Mesenchymal stem cell (in vitro differentiated cells and primary cell): ENCODE measurements at regions not wholly inside any gene's neighbourhood (a gene's known extent, or its start where the extent isn't known, plus 50 kb on each side); places are given as distances from the start of the nearest gene placed in this dataset.

ENCODE experiments used
- DNase-seq: peaks from one replicate; pipeline ENCODE4 v3.0.0-alpha.2; 2013
- H2AFZ ChIP-seq: one replicate; pipeline ENCODE4 v1.6.1; 2013; ENCODE audit warnings: low read depth, mild to moderate bottlenecking, control low read depth, inconsistent platforms, low read length, moderate library complexity
- H2AK5ac ChIP-seq: 2 replicates; pipeline ENCODE4 v1.6.1; 2013; ENCODE audit warnings: low read length, moderate library complexity, mild to moderate bottlenecking, inconsistent platforms; ENCODE audit not compliant: severe bottlenecking
- H2BK120ac ChIP-seq: one replicate; pipeline ENCODE4 v1.6.1; 2013; ENCODE audit warnings: low read depth, mild to moderate bottlenecking, inconsistent platforms, low read length, moderate library complexity
- H2BK12ac ChIP-seq, 2 experiments: one replicate each; pipeline ENCODE4 v1.6.1; 2013; ENCODE audit warnings: inconsistent platforms in 2 of 2, low read length in 2 of 2, mild to moderate bottlenecking in 2 of 2, moderate library complexity in 2 of 2, control low read depth in 1 of 2
- H2BK15ac ChIP-seq: one replicate; pipeline ENCODE4 v1.6.1; 2013; ENCODE audit warnings: mild to moderate bottlenecking, low read depth, inconsistent platforms; ENCODE audit not compliant: poor library complexity, severe bottlenecking
- H2BK5ac ChIP-seq: 2 replicates; pipeline ENCODE4 v1.6.1; 2013; ENCODE audit warnings: low read depth, mild to moderate bottlenecking, low read length, control low read depth, inconsistent platforms; ENCODE audit not compliant: poor library complexity, severe bottlenecking
- H3K14ac ChIP-seq, 2 experiments: one replicate each; pipeline ENCODE4 v1.6.1; 2013; ENCODE audit warnings: inconsistent platforms in 2 of 2, low read length in 2 of 2, control low read depth in 1 of 2, mild to moderate bottlenecking in 1 of 2, moderate library complexity in 1 of 2
- H3K18ac ChIP-seq, 2 experiments: one replicate each; pipeline ENCODE4 v1.6.1; 2013; ENCODE audit warnings: inconsistent platforms in 2 of 2, low read length in 2 of 2, control low read depth in 1 of 2, low read depth in 1 of 2, mild to moderate bottlenecking in 1 of 2
- H3K23ac ChIP-seq, 2 experiments: one replicate each; pipeline ENCODE4 v1.6.1; 2013; ENCODE audit warnings: inconsistent platforms in 2 of 2, low read length in 2 of 2, mild to moderate bottlenecking in 2 of 2, moderate library complexity in 2 of 2, control low read depth in 1 of 2
- H3K27ac ChIP-seq: 2 replicates; pipeline ENCODE4 v1.5.1; 2013; ENCODE audit warnings: mild to moderate bottlenecking, moderate library complexity, low read length, control low read depth, inconsistent platforms; ENCODE audit not compliant: poor library complexity, severe bottlenecking
- H3K27me3 ChIP-seq, 2 experiments: 2 replicates each; pipeline versions ENCODE4 v1.6.1 to v1.7.0; 2013; ENCODE audit warnings: low read length in 2 of 2, mild to moderate bottlenecking in 2 of 2, moderate library complexity in 2 of 2, control low read depth in 1 of 2, inconsistent platforms in 1 of 2; ENCODE audit not compliant: control insufficient read depth in 1 of 2, insufficient read depth in 1 of 2
- H3K36me3 ChIP-seq, 2 experiments: 2 replicates each; pipeline versions ENCODE4 v1.6.1 to v1.7.0; 2013; ENCODE audit warnings: low read length in 2 of 2, control low read depth in 1 of 2, inconsistent platforms in 1 of 2, low read depth in 1 of 2, mild to moderate bottlenecking in 1 of 2; ENCODE audit not compliant: insufficient read depth in 2 of 2, control insufficient read depth in 1 of 2
- H3K4ac ChIP-seq, 2 experiments: one replicate each; pipeline ENCODE4 v1.6.1; 2013; ENCODE audit warnings: inconsistent platforms in 2 of 2, low read length in 2 of 2, mild to moderate bottlenecking in 2 of 2, moderate library complexity in 2 of 2, control low read depth in 1 of 2, low read depth in 1 of 2
- H3K4me1 ChIP-seq: 2 replicates; pipeline ENCODE4 v1.6.1; 2013; ENCODE audit warnings: low read depth, low read length, control low read depth; ENCODE audit not compliant: control insufficient read depth, insufficient read depth
- H3K4me2 ChIP-seq: 2 replicates; pipeline ENCODE4 v1.6.1; 2013; ENCODE audit warnings: low read length, mild to moderate bottlenecking, inconsistent platforms; ENCODE audit not compliant: poor library complexity, severe bottlenecking
- H3K4me3 ChIP-seq, 2 experiments: 2 replicates each; pipeline versions ENCODE4 v1.5.1 to v1.7.0; 2013; ENCODE audit warnings: low read length in 2 of 2, mild to moderate bottlenecking in 2 of 2, control low read depth in 1 of 2, low read depth in 1 of 2; ENCODE audit not compliant: insufficient read depth in 1 of 2
- H3K79me1 ChIP-seq: replicated peaks from 2 replicates; pipeline ENCODE4 v1.6.1; 2013; ENCODE audit warnings: mild to moderate bottlenecking, control low read depth, low read length, inconsistent platforms; ENCODE audit not compliant: poor library complexity, severe bottlenecking
- H3K9ac ChIP-seq: 2 replicates; pipeline ENCODE4 v1.7.0; 2013; ENCODE audit warnings: mild to moderate bottlenecking, low read length, moderate library complexity
- H3K9me3 ChIP-seq: 2 replicates; pipeline ENCODE4 v1.7.0; 2013; ENCODE audit warnings: mild to moderate bottlenecking, low read length; ENCODE audit not compliant: control insufficient read depth
- H4K8ac ChIP-seq: one replicate; pipeline ENCODE4 v1.6.1; 2013; ENCODE audit warnings: inconsistent platforms, mild to moderate bottlenecking, low read length, moderate library complexity
- H4K91ac ChIP-seq: one replicate; pipeline ENCODE4 v1.6.1; 2013; ENCODE audit warnings: mild to moderate bottlenecking, low read length, inconsistent platforms
- WGBS: methylation state at CpG from one replicate; pipeline ENCODE4 v1.1.7; 2013; ENCODE audit warnings: mixed read lengths; 5-methylcytosine and 5-hydroxymethylcytosine counted together

- Histone ChIP-seq H2BK5ac (no peak overlapping the region), H2BK120ac (no peak overlapping the region), H3K27ac (no peak overlapping the region), H3K9ac (no peak overlapping the region), H4K91ac (no peak overlapping the region), H4K8ac (no peak overlapping the region), H3K27me3 (no peaks in the 10 kb centered on the region), H2AK5ac (no peak overlapping the region), H3K23ac (no peak overlapping the region), H3K4me1 (no peaks in the 10 kb centered on the region), H3K4ac (no peak overlapping the region), H3K4me2 (no peak overlapping the region), H2AFZ (no peak overlapping the region), H3K18ac (no peak overlapping the region), H2BK15ac (no peak overlapping the region), H3K36me3 (no peaks in the 10 kb centered on the region), H3K4me3 (no peak overlapping the region), H3K9me3 (no peaks in the 10 kb centered on the region), H2BK12ac (no peak overlapping the region), H3K14ac (no peak overlapping the region), H3K79me1 (no peaks in the 10 kb centered on the region)
- 97% methylated on average over 9 of the region's 15 CpGs for WGBS
- no peak for DNase-seq
These were observed 917.8 kb upstream of the PCDH20 start for GRCh38 chr13:62333466-62333865.

- Histone ChIP-seq H3K14ac (no peak overlapping the region), H3K27ac (no peak overlapping the region), H2BK15ac (no peak overlapping the region), H4K91ac (no peak overlapping the region), H3K4me3 (no peak overlapping the region), H3K79me1 (no peaks in the 10 kb centered on the region), H3K36me3 (no peaks in the 10 kb centered on the region), H2BK120ac (no peak overlapping the region), H3K27me3 (no peaks in the 10 kb centered on the region), H4K8ac (no peak overlapping the region), H3K23ac (no peak overlapping the region), H3K9me3 (no peaks in the 10 kb centered on the region), H3K4me1 (no peaks in the 10 kb centered on the region), H3K18ac (no peak overlapping the region), H2AK5ac (no peak overlapping the region), H3K9ac (no peak overlapping the region), H2BK5ac (no peak overlapping the region), H2BK12ac (no peak overlapping the region), H3K4me2 (no peak overlapping the region), H3K4ac (no peak overlapping the region), H2AFZ (no peak overlapping the region)
- WGBS, result 100% methylated on average over 1 of the region's 2 CpGs
- DNase-seq, result no peak
These were observed 915.7 kb upstream of the PCDH20 start for GRCh38 chr13:62331384-62331783.

- no peaks in the 10 kb centered on the region for H3K9me3 ChIP-seq
- H3K18ac ChIP-seq, result no peak overlapping the region
- H3K4me1 ChIP-seq, result no peaks in the 10 kb centered on the region
- H3K36me3 ChIP-seq, result no peaks in the 10 kb centered on the region
- no peak overlapping the region for H3K4me2 ChIP-seq
- no peak overlapping the region for H3K23ac ChIP-seq
- no peak overlapping the region for H3K4ac ChIP-seq
- H4K8ac ChIP-seq, result no peak overlapping the region
- no peak overlapping the region for H2AK5ac ChIP-seq
- H3K27me3 ChIP-seq, result no peaks in the 10 kb centered on the region
- 94% methylated on average over 2 of the region's 3 CpGs for WGBS
- no peak overlapping the region for H2BK5ac ChIP-seq
- no peaks in the 10 kb centered on the region for H3K79me1 ChIP-seq
- H3K4me3 ChIP-seq, result no peak overlapping the region
- no peak overlapping the region for H3K9ac ChIP-seq
- no peak overlapping the region for H3K27ac ChIP-seq
- H4K91ac ChIP-seq, result no peak overlapping the region
- H3K14ac ChIP-seq, result no peak overlapping the region
- no peak overlapping the region for H2AFZ ChIP-seq
- H2BK15ac ChIP-seq, result no peak overlapping the region
- no peak overlapping the region for H2BK120ac ChIP-seq
- H2BK12ac ChIP-seq, result no peak overlapping the region
- no peak for DNase-seq
These were observed 911.7 kb upstream of the PCDH20 start for GRCh38 chr13:62327367-62327766.

- Histone ChIP-seq H3K27ac (no peak overlapping the region), H3K36me3 (no peaks in the 10 kb centered on the region), H2AK5ac (no peak overlapping the region), H3K23ac (no peak overlapping the region), H3K4me2 (no peak overlapping the region), H3K27me3 (no peaks in the 10 kb centered on the region), H3K4me3 (no peak overlapping the region), H3K79me1 (no peaks in the 10 kb centered on the region), H3K9me3 (no peaks in the 10 kb centered on the region), H2BK15ac (no peak overlapping the region), H3K18ac (no peak overlapping the region), H2BK12ac (no peak overlapping the region), H4K8ac (no peak overlapping the region), H2AFZ (no peak overlapping the region), H4K91ac (no peak overlapping the region), H3K9ac (no peak overlapping the region), H2BK120ac (no peak overlapping the region), H2BK5ac (no peak overlapping the region), H3K14ac (no peak overlapping the region), H3K4me1 (no peaks in the 10 kb centered on the region), H3K4ac (no peak overlapping the region)
- no CpG with 5 or more reads among the region's 1 CpG for WGBS
- no peak for DNase-seq
These were observed 909.2 kb upstream of the PCDH20 start for GRCh38 chr13:62324842-62325241.
